Mucosa of descending colon (tissue), 3 donors: ENCODE measurements at regions not wholly inside any gene's neighbourhood (a gene's known extent, or its start where the extent isn't known, plus 50 kb on each side); places are given as distances from the start of the nearest gene placed in this dataset.

Experiments
- ATAC-seq: fragments of 200-7000 bp; cut with Tn5 transposase; one replicate; pipeline ENCODE4 v1.9.1; 2020; ENCODE audit warnings: mild to moderate bottlenecking, moderate library complexity
- DNase-seq, 3 donors: peaks; one replicate each; pipeline ENCODE4 v3.0.0-alpha.2; 2020
- H3K36me3 ChIP-seq: fragments of 200-600 bp; one replicate; pipeline ENCODE4 v1.8.0; 2021; ENCODE audit warnings: low read depth, mild to moderate bottlenecking
- H3K4me1 ChIP-seq: fragments of 200-600 bp; one replicate; pipeline ENCODE4 v1.8.0; 2021; ENCODE audit warnings: low read depth, mild to moderate bottlenecking
- H3K4me3 ChIP-seq: fragments of 200-600 bp; one replicate; pipeline ENCODE4 v1.8.0; 2021; ENCODE audit warnings: mild to moderate bottlenecking
- H3K9me3 ChIP-seq: fragments of 200-600 bp; one replicate; pipeline ENCODE4 v1.8.0; 2021; ENCODE audit warnings: mild to moderate bottlenecking
- CTCF ChIP-seq: fragments of 200-600 bp; IDR thresholded peaks from one replicate; pipeline ENCODE4 v1.8.0; 2022; ENCODE audit warnings: antibody characterized with exemption, mild to moderate bottlenecking
- intact Hi-C, 2 donors: fragments of 100-400 bp; cut with DNase I in 1 of 2; cut with micrococcal nuclease in 1 of 2; formaldehyde crosslinking; loops; one replicate each; pipeline versions ENCODE4 v1.11.0 to v1.11.1; 2022; cut with DNase I, micrococcal nuclease
- donor health status: DM: no; HTN: no; CAD: no; lungs with moderate emphysema.
- donor health status: DM: no; HTN: no; CAD: no.
- donor health status: DM: no; HTN: yes; CAD: no.

GRCh38 chr15:60057554-60057953 lies 53.4 kb downstream of the FOXB1 start:
- Histone ChIP-seq H3K36me3 (no peaks in the 10 kb centered on the region), H3K9me3 (peaks cover 16% of the 10 kb centered on the region), H3K4me3 (no peak overlapping the region), H3K4me1 (no peaks in the 10 kb centered on the region)
- ATAC-seq = no peak
- intact Hi-C loops = no loop called here
- DNase-seq = no peak
- no peak for TF ChIP-seq CTCF

- no peak for TF ChIP-seq CTCF
- H3K9me3 ChIP-seq = peaks cover 19% of the 10 kb centered on the region
- no peaks in the 10 kb centered on the region for H3K36me3 ChIP-seq
- no peak for ATAC-seq
- intact Hi-C loops = no loop called here
- H3K4me3 ChIP-seq = no peak overlapping the region
- no peaks in the 10 kb centered on the region for H3K4me1 ChIP-seq
- no peak for DNase-seq
These were observed 55.1 kb downstream of the FOXB1 start for GRCh38 chr15:60059186-60059585.

GRCh38 chr15:60061758-60062157 lies 57.6 kb downstream of the FOXB1 start:
- TF ChIP-seq CTCF = no peak
- no peaks in the 10 kb centered on the region for H3K36me3 ChIP-seq
- DNase-seq (no peak), ATAC-seq (no peak)
- H3K4me3 ChIP-seq = no peak overlapping the region
- intact Hi-C loops = no loop called here
- H3K4me1 ChIP-seq = no peaks in the 10 kb centered on the region
- H3K9me3 ChIP-seq = peaks cover 19% of the 10 kb centered on the region

- DNase-seq (no peak), ATAC-seq (no peak)
- no peak for TF ChIP-seq CTCF
- Histone ChIP-seq H3K9me3 (peaks cover 19% of the 10 kb centered on the region), H3K4me3 (no peak overlapping the region), H3K4me1 (no peaks in the 10 kb centered on the region), H3K36me3 (no peaks in the 10 kb centered on the region)
- intact Hi-C loops = no loop called here
These were observed 58.7 kb downstream of the FOXB1 start for GRCh38 chr15:60062826-60063225.

GRCh38 chr15:60065951-60066350 lies 61.8 kb downstream of the FOXB1 start:
- intact Hi-C loops = no loop called here
- H3K9me3 ChIP-seq = peaks cover 19% of the 10 kb centered on the region
- H3K4me1 ChIP-seq = no peaks in the 10 kb centered on the region
- DNase-seq = no peak
- H3K4me3 ChIP-seq = no peak overlapping the region
- H3K36me3 ChIP-seq = no peaks in the 10 kb centered on the region
- no peak for TF ChIP-seq CTCF
- ATAC-seq = no peak

GRCh38 chr15:60070838-60071493 lies 66.9 kb downstream of the FOXB1 start:
- no peak overlapping the region for H3K4me3 ChIP-seq
- no peak for TF ChIP-seq CTCF
- DNase-seq (no peak), ATAC-seq (no peak)
- no peaks in the 10 kb centered on the region for H3K4me1 ChIP-seq
- H3K36me3 ChIP-seq = no peaks in the 10 kb centered on the region
- H3K9me3 ChIP-seq = no peaks in the 10 kb centered on the region
- intact Hi-C loops = no loop called here
